HFF-Myc (cell line): ENCODE measurements at regions not wholly inside any gene's neighbourhood (a gene's known extent, or its start where the extent isn't known, plus 50 kb on each side); places are given as distances from the start of the nearest gene placed in this dataset.

Source experiments
- DNase-seq: peaks from one replicate; pipeline ENCODE4 v3.0.0-alpha.2; 2011; ENCODE audit warnings: low read depth; ENCODE audit errors: extremely low read depth
- H3K4me3 ChIP-seq: replicated peaks from 2 replicates; pipeline ENCODE4 v1.5.1; 2011; ENCODE audit warnings: low read depth, mild to moderate bottlenecking, control low read depth, low read length
- CTCF ChIP-seq: IDR thresholded peaks from 2 replicates; pipeline ENCODE4 v1.5.1; 2012; ENCODE audit warnings: mild to moderate bottlenecking, low read depth, low read length, control low read depth; ENCODE audit errors: missing control alignments

GRCh38 chr15:72857331-72858063, 73.9 kb upstream of the ADPGK start:
- TF ChIP-seq CTCF = no peak
- DNase-seq = no peak
- no peak overlapping the region for H3K4me3 ChIP-seq

- H3K4me3 ChIP-seq = no peak overlapping the region
- no peak for TF ChIP-seq CTCF
- DNase-seq = no peak
Measured at GRCh38 chr15:72856549-72857040, 73.0 kb upstream of the ADPGK start.

- H3K4me3 ChIP-seq = no peak overlapping the region
- DNase-seq = no peak
- no peak for TF ChIP-seq CTCF
Measured at GRCh38 chr15:72855791-72856190, 72.2 kb upstream of the ADPGK start.

- TF ChIP-seq CTCF = no peak
- no peak for DNase-seq
- H3K4me3 ChIP-seq = no peak overlapping the region
Measured at GRCh38 chr15:72852273-72852672, 68.7 kb upstream of the ADPGK start.

- TF ChIP-seq CTCF = no peak
- no peak for DNase-seq
- no peak overlapping the region for H3K4me3 ChIP-seq
Measured at GRCh38 chr15:72851586-72851985, 68.0 kb upstream of the ADPGK start.

GRCh38 chr15:72850833-72851232, 67.3 kb upstream of the ADPGK start:
- no peak for TF ChIP-seq CTCF
- DNase-seq = no peak
- H3K4me3 ChIP-seq = no peak overlapping the region

- no peak for DNase-seq
- TF ChIP-seq CTCF = no peak
- H3K4me3 ChIP-seq = no peak overlapping the region
Measured at GRCh38 chr15:72847806-72848205, 64.2 kb upstream of the ADPGK start.
